ENCODE measurements at regions not wholly inside any gene's neighbourhood (a gene's known extent, or its start where the extent isn't known, plus 50 kb on each side); places are given as distances from the start of the nearest gene placed in this dataset.

DNA sequence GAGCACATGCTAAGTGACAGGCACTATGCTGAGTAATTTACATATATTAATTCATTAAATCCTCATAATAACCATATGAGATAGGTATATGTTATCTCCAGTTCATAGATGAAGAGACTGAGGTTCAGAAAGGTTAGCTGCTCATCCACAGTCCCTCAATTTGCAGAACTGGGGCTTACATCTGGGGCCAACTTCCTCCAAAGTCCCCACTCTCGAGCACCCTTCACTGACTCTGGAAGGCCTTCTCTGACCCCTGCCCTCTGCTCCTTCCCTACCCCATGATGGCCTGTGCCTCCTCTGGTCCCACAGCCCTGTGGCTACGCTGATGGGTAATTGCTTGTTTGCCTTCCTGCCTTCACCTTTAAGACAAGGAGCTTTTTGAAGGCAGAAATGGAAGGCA, 71.6 kb downstream of the C5orf15 start:
- H3K4me3 ChIP-seq (ENCODE audit: low read length), result no peak overlapping the region
- TF ChIP-seq, protein P1, sequence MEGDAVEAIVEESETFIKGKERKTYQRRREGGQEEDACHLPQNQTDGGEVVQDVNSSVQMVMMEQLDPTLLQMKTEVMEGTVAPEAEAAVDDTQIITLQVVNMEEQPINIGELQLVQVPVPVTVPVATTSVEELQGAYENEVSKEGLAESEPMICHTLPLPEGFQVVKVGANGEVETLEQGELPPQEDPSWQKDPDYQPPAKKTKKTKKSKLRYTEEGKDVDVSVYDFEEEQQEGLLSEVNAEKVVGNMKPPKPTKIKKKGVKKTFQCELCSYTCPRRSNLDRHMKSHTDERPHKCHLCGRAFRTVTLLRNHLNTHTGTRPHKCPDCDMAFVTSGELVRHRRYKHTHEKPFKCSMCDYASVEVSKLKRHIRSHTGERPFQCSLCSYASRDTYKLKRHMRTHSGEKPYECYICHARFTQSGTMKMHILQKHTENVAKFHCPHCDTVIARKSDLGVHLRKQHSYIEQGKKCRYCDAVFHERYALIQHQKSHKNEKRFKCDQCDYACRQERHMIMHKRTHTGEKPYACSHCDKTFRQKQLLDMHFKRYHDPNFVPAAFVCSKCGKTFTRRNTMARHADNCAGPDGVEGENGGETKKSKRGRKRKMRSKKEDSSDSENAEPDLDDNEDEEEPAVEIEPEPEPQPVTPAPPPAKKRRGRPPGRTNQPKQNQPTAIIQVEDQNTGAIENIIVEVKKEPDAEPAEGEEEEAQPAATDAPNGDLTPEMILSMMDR (conservative IDR thresholded peaks at IDR 0.05; ENCODE audit: low read depth, low read length), result no peak
- no peak for DNase-seq (ENCODE audit: low read depth)

DNA sequence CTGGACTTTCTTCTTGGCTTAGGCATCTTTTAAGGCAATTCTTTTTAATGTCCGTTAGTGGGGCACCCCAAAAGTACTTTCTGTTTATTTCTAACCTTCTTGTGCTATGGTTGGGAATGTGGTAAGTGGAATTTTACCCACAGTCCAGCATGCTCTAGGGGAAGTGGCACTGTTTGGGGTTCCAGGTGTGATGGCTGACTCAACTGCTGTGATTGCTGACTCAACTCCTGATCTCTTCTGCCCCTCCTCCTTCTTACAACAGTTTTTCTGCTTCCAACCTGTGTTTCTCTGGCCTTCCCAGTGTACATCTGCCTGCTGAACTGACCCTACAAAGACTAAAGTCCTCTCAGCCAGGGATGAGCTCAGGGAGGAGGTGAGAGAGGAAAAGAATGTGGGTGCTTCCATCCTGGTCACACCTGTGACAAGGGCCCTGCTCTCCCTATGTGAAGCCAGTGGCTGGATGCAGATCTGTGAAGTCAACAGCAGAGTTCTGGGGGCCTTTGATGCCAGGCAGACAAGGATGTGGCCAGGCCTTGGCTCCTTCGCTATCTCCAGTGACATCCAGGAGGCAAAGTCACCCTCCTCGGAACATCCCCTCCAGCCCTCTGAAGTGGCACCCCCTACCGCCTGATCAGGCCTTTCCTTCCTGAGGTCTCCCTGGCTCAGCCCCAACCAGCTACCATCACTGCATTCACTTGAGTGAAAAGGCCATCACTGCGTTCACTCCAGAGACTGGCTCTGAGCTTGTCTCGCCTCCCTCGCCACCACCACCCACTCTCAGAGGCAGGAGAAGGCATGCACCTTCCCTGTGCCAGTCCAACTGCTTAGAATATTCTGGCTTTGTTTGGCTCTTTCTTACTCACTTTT, 72.2 kb downstream of the C5orf15 start:
- H3K4me3 ChIP-seq (ENCODE audit: low read length), result no peak overlapping the region
- TF ChIP-seq, protein P1 (conservative IDR thresholded peaks at IDR 0.05; ENCODE audit: low read depth, low read length), result no peak
- DNase-seq (ENCODE audit: low read depth), result no peak

DNA sequence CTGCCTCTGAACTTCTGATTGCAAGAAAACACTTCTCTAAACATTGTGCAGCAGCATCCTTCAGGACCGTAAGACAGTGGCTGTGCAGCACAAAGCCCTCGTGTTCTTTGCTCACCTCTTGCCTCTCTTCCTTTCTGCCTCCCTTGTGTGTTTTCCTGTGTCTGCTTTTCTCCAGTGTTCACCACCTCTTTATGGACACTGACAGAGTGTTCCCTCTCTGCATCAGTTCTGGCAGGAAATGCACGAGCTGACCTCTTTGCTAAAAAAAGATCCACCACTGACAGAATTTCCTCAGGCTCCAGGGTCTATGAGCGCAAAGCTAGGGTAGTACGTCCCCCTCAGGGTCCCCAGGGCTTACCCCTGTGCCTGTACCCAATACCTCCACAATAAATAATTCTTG, 74.3 kb downstream of the C5orf15 start:
- no peak for DNase-seq (ENCODE audit: low read depth)
- no peak overlapping the region for H3K4me3 ChIP-seq (ENCODE audit: low read length)
- TF ChIP-seq, protein P1 (conservative IDR thresholded peaks at IDR 0.05; ENCODE audit: low read depth, low read length), result no peak

DNA sequence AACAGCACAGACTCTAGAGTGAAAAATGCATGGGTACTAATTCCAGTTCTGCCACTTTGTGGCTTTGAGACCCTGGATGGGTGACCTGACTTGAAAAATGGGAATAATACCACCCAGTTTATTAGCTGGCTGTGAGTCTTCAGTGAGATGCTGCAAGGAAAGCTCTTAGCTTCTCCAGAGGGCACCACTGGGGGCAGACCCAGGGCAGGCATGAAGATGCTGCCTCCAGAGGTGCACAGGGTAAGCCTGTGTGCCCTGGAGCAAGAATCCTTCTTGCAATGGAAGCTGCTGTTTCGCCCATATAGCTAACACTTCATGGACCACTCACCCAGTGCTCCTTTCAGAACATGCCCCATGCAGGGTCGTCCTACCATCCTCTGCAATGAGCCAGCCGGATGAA, 75.7 kb downstream of the C5orf15 start:
- no peak for DNase-seq (ENCODE audit: low read depth)
- TF ChIP-seq, protein P1 (conservative IDR thresholded peaks at IDR 0.05; ENCODE audit: low read depth, low read length), result no peak

DNA sequence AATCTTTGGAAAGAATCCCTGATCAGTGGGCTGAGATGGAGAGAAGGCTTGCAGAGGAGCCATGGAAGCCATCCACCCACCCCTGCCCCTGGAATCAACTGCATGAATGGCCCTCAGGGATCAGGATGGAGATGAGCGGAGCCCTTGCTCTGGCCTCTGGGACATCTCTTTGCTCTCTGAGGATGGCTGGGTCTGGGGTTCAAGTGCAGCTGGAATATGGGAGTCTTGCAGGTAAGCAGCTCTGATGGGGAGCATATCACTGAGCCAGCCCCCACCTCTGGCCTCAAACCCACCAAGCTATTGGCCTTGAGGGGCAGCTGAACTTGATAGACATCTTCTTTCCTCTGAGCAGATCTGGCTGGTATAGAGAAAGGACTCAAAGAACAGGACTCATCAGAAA, 76.1 kb downstream of the C5orf15 start:
- no peak overlapping the region for H3K4me3 ChIP-seq (ENCODE audit: low read length)
- DNase-seq (ENCODE audit: low read depth), result no peak
- TF ChIP-seq, protein P1 (conservative IDR thresholded peaks at IDR 0.05; ENCODE audit: low read depth, low read length), result no peak

More for the DNA sequence above, 75.7 kb downstream of the C5orf15 start:
- H3K4me3 ChIP-seq (ENCODE audit: low read length), result no peak overlapping the region

DNA sequence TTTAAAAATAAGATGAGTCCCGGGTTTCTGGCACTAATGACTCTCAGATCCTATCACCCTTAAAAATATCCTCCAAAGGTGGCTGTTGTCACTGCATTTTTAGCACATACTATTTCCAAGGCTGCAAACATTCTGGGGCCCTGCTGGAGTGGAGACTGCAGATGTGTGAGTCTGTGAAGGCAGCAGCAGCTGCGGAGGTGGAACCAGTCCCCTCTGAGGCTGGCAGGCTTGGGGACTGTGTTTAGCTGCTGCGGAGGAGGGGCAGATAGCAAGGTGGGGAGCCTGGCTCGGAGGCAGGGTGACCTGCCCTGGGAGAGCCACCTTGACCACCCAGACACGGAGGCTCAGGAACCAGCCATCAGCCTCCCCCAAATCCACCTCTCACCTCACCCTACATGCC, 77.0 kb downstream of the C5orf15 start:
- DNase-seq (ENCODE audit: low read depth), result no peak
- no peak overlapping the region for H3K4me3 ChIP-seq (ENCODE audit: low read length)
- TF ChIP-seq, protein P1 (conservative IDR thresholded peaks at IDR 0.05; ENCODE audit: low read depth, low read length), result no peak

DNA sequence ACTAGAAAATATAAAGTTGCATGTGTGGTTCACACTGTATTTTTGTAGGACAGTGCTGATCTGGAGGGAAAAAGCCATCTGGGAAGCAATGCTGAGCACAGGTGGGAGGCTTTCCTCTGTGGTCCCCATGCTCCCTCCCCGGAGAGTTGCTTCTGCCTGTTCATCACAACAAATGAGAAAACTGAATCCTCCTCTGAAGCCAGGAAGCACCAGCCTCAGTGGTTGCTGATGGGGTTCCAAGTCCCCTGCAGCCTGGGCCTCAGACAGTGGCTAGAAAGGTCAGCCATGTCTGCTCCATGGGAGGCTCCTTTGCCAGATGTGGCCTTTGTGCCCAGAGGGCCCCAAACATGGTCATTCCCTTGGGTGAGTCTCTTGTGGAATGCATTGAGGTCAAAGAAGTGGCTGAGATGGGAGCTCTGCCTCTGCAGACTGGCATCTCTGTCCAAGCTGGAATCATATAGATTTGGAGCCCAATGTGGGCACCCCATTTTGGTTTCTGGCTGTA, 77.6 kb downstream of the C5orf15 start:
- TF ChIP-seq, protein P1 (conservative IDR thresholded peaks at IDR 0.05; ENCODE audit: low read depth, low read length), result no peak
- DNase-seq (ENCODE audit: low read depth), result no peak
- H3K4me3 ChIP-seq (ENCODE audit: low read length), result no peak overlapping the region
